ENCODE measurements at regions not wholly inside any gene's neighbourhood (a gene's known extent, or its start where the extent isn't known, plus 50 kb on each side); places are given as distances from the start of the nearest gene placed in this dataset.

- Mint-ChIP-seq H3K27me3 (peaks cover 10% of the 10 kb centered on the region), H3K9me3 (ENCODE audit: insufficient read depth) (no peaks in the 10 kb centered on the region), H3K4me3 (no peak overlapping the region), H3K4me1 (peaks cover 8% of the 10 kb centered on the region), H3K27ac (no peak overlapping the region)
- Histone ChIP-seq H3K27ac (ENCODE audit: low read length in 2 of 2) (no peak overlapping the region), H3K4me1 (ENCODE audit: control insufficient read depth in 2 of 2, insufficient read depth in 2 of 2, low read length in 2 of 2) (peaks cover 0 to 8% of the 10 kb centered on the region in 2 donors), H3K4me3 (ENCODE audit: control extremely low read depth in 1 of 5, extremely low read depth in 1 of 5, insufficient read depth in 1 of 5, low read depth in 2 of 5, low read length in 4 of 5) (no peak overlapping the region), H3K27me3 (replicated peaks in 1 of 4; ENCODE audit: control extremely low read depth in 1 of 4, control insufficient read depth in 3 of 4, insufficient read depth in 4 of 4, low read length in 3 of 4) (no peaks in the 10 kb centered on the region), H3K36me3 (replicated peaks in 1 of 2; ENCODE audit: control extremely low read depth in 1 of 2, control insufficient read depth in 1 of 2, extremely low read depth in 1 of 2, insufficient read depth in 2 of 2, low read length in 1 of 2) (no peaks in the 10 kb centered on the region), H3K79me2 (ENCODE audit: control insufficient read depth, insufficient read depth, low read length) (no peaks in the 10 kb centered on the region), H3K9me3 (ENCODE audit: control extremely low read depth in 1 of 3, control insufficient read depth in 2 of 3, insufficient read depth in 1 of 3, low read length in 2 of 3) (no peaks in the 10 kb centered on the region), H2AFZ (ENCODE audit: insufficient read depth, low read depth, low read length, poor library complexity, severe bottlenecking) (no peak overlapping the region), H4K20me1 (ENCODE audit: control insufficient read depth, insufficient read depth, low read length, poor library complexity, severe bottlenecking) (no peaks in the 10 kb centered on the region), H3K9ac (ENCODE audit: low read length) (no peak overlapping the region), H3K4me2 (replicated peaks; ENCODE audit: low read depth, low read length, poor library complexity, severe bottlenecking) (no peak overlapping the region)
- ATAC-seq (ENCODE audit: low read depth) = no peak
- POLR2A ChIA-PET = no interaction called here
- CTCF ChIA-PET = no interaction called here
- DNase-seq = no peak
- WGBS (ENCODE audit: insufficient coverage) = 94% methylated on average over 2 of the region's 3 CpGs
- intact Hi-C loops (cut with micrococcal nuclease) = no loop called here
- TF ChIP-seq EZH2 (IDR thresholded peaks at IDR 0.05; ENCODE audit: borderline replicate concordance, insufficient read depth, low read depth, low read length, poor library complexity, severe bottlenecking) (no peak), CTCF (IDR thresholded peaks at IDR 0.05) (no peak)
Observed at GRCh38 chr7:25429731-25430130, 201.4 kb upstream of the NPVF start.

- H3K79me2 ChIP-seq (ENCODE audit: control insufficient read depth, insufficient read depth, low read length) = no peaks in the 10 kb centered on the region
- DNase-seq (no peak), ATAC-seq (ENCODE audit: low read depth) (no peak)
- no peaks in the 10 kb centered on the region for H3K27me3 ChIP-seq (replicated peaks in 1 of 4; ENCODE audit: control extremely low read depth in 1 of 4, control insufficient read depth in 3 of 4, insufficient read depth in 4 of 4, low read length in 3 of 4)
- no peak for TF ChIP-seq CTCF (IDR thresholded peaks at IDR 0.05)
- no peak for TF ChIP-seq EZH2 (IDR thresholded peaks at IDR 0.05; ENCODE audit: borderline replicate concordance, insufficient read depth, low read depth, low read length, poor library complexity, severe bottlenecking)
- Mint-ChIP-seq H3K4me3 (no peak overlapping the region), H3K27ac (no peak overlapping the region), H3K4me1 (peaks cover 8% of the 10 kb centered on the region), H3K9me3 (ENCODE audit: insufficient read depth) (no peaks in the 10 kb centered on the region), H3K27me3 (peaks cover 11% of the 10 kb centered on the region)
- ChIA-PET CTCF (no interaction called here), POLR2A (no interaction called here)
- no peaks in the 10 kb centered on the region for H3K36me3 ChIP-seq (replicated peaks in 1 of 2; ENCODE audit: control extremely low read depth in 1 of 2, control insufficient read depth in 1 of 2, extremely low read depth in 1 of 2, insufficient read depth in 2 of 2, low read length in 1 of 2)
- H3K4me3 ChIP-seq (ENCODE audit: control extremely low read depth in 1 of 5, extremely low read depth in 1 of 5, insufficient read depth in 1 of 5, low read depth in 2 of 5, low read length in 4 of 5) = no peak overlapping the region
- no peak overlapping the region for H2AFZ ChIP-seq (ENCODE audit: insufficient read depth, low read depth, low read length, poor library complexity, severe bottlenecking)
- H3K9me3 ChIP-seq (ENCODE audit: control extremely low read depth in 1 of 3, control insufficient read depth in 2 of 3, insufficient read depth in 1 of 3, low read length in 2 of 3) = no peaks in the 10 kb centered on the region
- no peak overlapping the region for H3K4me2 ChIP-seq (replicated peaks; ENCODE audit: low read depth, low read length, poor library complexity, severe bottlenecking)
- no peak overlapping the region for H3K9ac ChIP-seq (ENCODE audit: low read length)
- H4K20me1 ChIP-seq (ENCODE audit: control insufficient read depth, insufficient read depth, low read length, poor library complexity, severe bottlenecking) = no peaks in the 10 kb centered on the region
- peaks cover 0 to 8% of the 10 kb centered on the region in 2 donors for H3K4me1 ChIP-seq (ENCODE audit: control insufficient read depth in 2 of 2, insufficient read depth in 2 of 2, low read length in 2 of 2)
- no peak overlapping the region for H3K27ac ChIP-seq (ENCODE audit: low read length in 2 of 2)
- intact Hi-C loops (cut with micrococcal nuclease) = no loop called here
- 86% methylated on average over 5 of the region's 9 CpGs for WGBS (ENCODE audit: insufficient coverage)
Observed at GRCh38 chr7:25430200-25430931, 202.1 kb upstream of the NPVF start.
